Keratinocyte (primary cell): ENCODE measurements at regions not wholly inside any gene's neighbourhood (a gene's known extent, or its start where the extent isn't known, plus 50 kb on each side); places are given as distances from the start of the nearest gene placed in this dataset.

Source experiments
- DNase-seq: peaks from one replicate; pipeline ENCODE4 v3.0.0-alpha.2; 2011; ENCODE audit warnings: low read depth, missing footprints, low spot score
- FAIRE-seq: peaks from 2 replicates; lab custom pipeline; 2011; peaks lifted over from hg19 to GRCh38; lab: Jason Lieb, UNC
- H2AFZ ChIP-seq: 2 replicates; pipeline ENCODE4 v1.6.0; 2012; ENCODE audit warnings: low read length, control low read depth, inconsistent platforms; ENCODE audit not compliant: control insufficient read depth
- H3K27ac ChIP-seq: 2 replicates; pipeline ENCODE4 v1.5.1; 2011; ENCODE audit warnings: low read length; ENCODE audit not compliant: control insufficient read depth, insufficient read depth
- H3K27me3 ChIP-seq: 3 replicates; pipeline ENCODE4 v1.6.0; 2011; ENCODE audit warnings: low read length; ENCODE audit not compliant: control insufficient read depth, insufficient read depth; ENCODE audit errors: extremely low read depth
- H3K36me3 ChIP-seq, 2 experiments: 2 replicates in 1 of 2; 3 replicates in 1 of 2; pipeline ENCODE4 v1.5.1; 2011; ENCODE audit warnings: low read length in 2 of 2, mild to moderate bottlenecking in 1 of 2; ENCODE audit not compliant: control insufficient read depth in 2 of 2, insufficient read depth in 2 of 2; ENCODE audit errors: extremely low read depth in 1 of 2
- H3K4me1 ChIP-seq: 3 replicates; pipeline ENCODE4 v1.5.1; 2011; ENCODE audit warnings: low read length; ENCODE audit not compliant: control insufficient read depth, insufficient read depth; ENCODE audit errors: extremely low read depth
- H3K4me2 ChIP-seq: 3 replicates; pipeline ENCODE4 v1.6.0; 2011; ENCODE audit warnings: low read depth, low read length; ENCODE audit not compliant: control insufficient read depth, insufficient read depth; ENCODE audit errors: extremely low read depth
- H3K4me3 ChIP-seq, 3 experiments: fragments of 200-600 bp in 1 of 3; sonication (generic) in 1 of 3; 2 replicates in 2 of 3; 3 replicates in 1 of 3; pipeline ENCODE4 v1.5.1; 2011 to 2016; ENCODE audit warnings: low read length in 3 of 3, mild to moderate bottlenecking in 3 of 3, control low read depth in 2 of 3, inconsistent platforms in 1 of 3, low read depth in 1 of 3, mixed read lengths in 1 of 3, mixed run types in 1 of 3, moderate library complexity in 1 of 3; ENCODE audit not compliant: control insufficient read depth in 2 of 3, insufficient read depth in 2 of 3; ENCODE audit errors: extremely low read depth in 1 of 3
- H3K79me2 ChIP-seq: 2 replicates; pipeline ENCODE4 v1.6.0; 2012; ENCODE audit warnings: low read length; ENCODE audit not compliant: control insufficient read depth, insufficient read depth
- H3K9ac ChIP-seq: 3 replicates; pipeline ENCODE4 v1.6.0; 2011; ENCODE audit warnings: low read length; ENCODE audit not compliant: control insufficient read depth, insufficient read depth; ENCODE audit errors: extremely low read depth
- H3K9me1 ChIP-seq: 3 replicates; pipeline ENCODE4 v1.6.0; 2011; ENCODE audit warnings: low read length; ENCODE audit not compliant: control insufficient read depth, insufficient read depth; ENCODE audit errors: extremely low read depth
- H3K9me3 ChIP-seq: 2 replicates; pipeline ENCODE4 v1.5.1; 2012; ENCODE audit warnings: low read depth, low read length; ENCODE audit not compliant: control insufficient read depth
- H4K20me1 ChIP-seq: 3 replicates; pipeline ENCODE4 v1.6.0; 2011; ENCODE audit warnings: low read length; ENCODE audit not compliant: control insufficient read depth, insufficient read depth; ENCODE audit errors: extremely low read depth
- CTCF ChIP-seq, 3 experiments: IDR thresholded peaks in 1 of 3; conservative IDR thresholded peaks in 1 of 3; optimal IDR thresholded peaks in 1 of 3; 2 replicates in 2 of 3; 3 replicates in 1 of 3; pipeline versions ENCODE3 to v1.5.1; 2011; ENCODE audit warnings: low read length in 3 of 3, mild to moderate bottlenecking in 3 of 3, moderate library complexity in 2 of 3, control low read depth in 1 of 3, inconsistent platforms in 1 of 3; ENCODE audit not compliant: insufficient read depth in 2 of 3; ENCODE audit errors: extremely low read depth in 1 of 3
- EZH2 ChIP-seq: IDR thresholded peaks from one replicate; pipeline ENCODE4 v1.6.1; 2012; ENCODE audit warnings: inconsistent platforms, mild to moderate bottlenecking, low read length, moderate library complexity
- dilution Hi-C: fragments of 300-500 bp; cut with MboI; formaldehyde crosslinking; loops from one replicate; pipeline ENCODE4 v1.7.0; 2020; ENCODE audit warnings: low sequenced_read_pairs; ENCODE audit not compliant: extremely low pct_ligation_motif_present

GRCh38 chr11:19321351-19321750 is 80.6 kb upstream of the E2F8 start:
- Histone ChIP-seq H3K79me2 (no peaks in the 10 kb centered on the region), H3K9me3 (no peaks in the 10 kb centered on the region), H3K9ac (no peak overlapping the region), H3K36me3 (no peaks in the 10 kb centered on the region), H2AFZ (no peak overlapping the region), H3K27ac (no peak overlapping the region), H3K4me2 (no peak overlapping the region), H3K9me1 (no peaks in the 10 kb centered on the region), H4K20me1 (no peaks in the 10 kb centered on the region), H3K27me3 (peaks cover 12% of the 10 kb centered on the region), H3K4me1 (no peaks in the 10 kb centered on the region), H3K4me3 (no peak overlapping the region)
- dilution Hi-C loops, result no loop called here
- TF ChIP-seq EZH2 (no peak), CTCF (optimal IDR thresholded peaks at IDR 0.05 in 1 of 3, IDR thresholded peaks at IDR 0.05 in 1 of 3, conservative IDR thresholded peaks at IDR 0.05 in 1 of 3; ENCODE audit: extremely low read depth in 1 of 3, insufficient read depth in 2 of 3, low read length in 3 of 3) (no peak)
- FAIRE-seq (no peak), DNase-seq (no peak)

GRCh38 chr11:19320827-19321226 is 80.1 kb upstream of the E2F8 start:
- H3K4me1 ChIP-seq, result no peaks in the 10 kb centered on the region
- H3K79me2 ChIP-seq, result no peaks in the 10 kb centered on the region
- no peaks in the 10 kb centered on the region for H3K9me3 ChIP-seq
- DNase-seq (no peak), FAIRE-seq (no peak)
- H3K9ac ChIP-seq, result no peak overlapping the region
- no peaks in the 10 kb centered on the region for H3K36me3 ChIP-seq
- H3K27ac ChIP-seq, result no peak overlapping the region
- dilution Hi-C loops, result no loop called here
- no peaks in the 10 kb centered on the region for H4K20me1 ChIP-seq
- H3K27me3 ChIP-seq, result peaks cover 12% of the 10 kb centered on the region
- TF ChIP-seq CTCF (optimal IDR thresholded peaks at IDR 0.05 in 1 of 3, IDR thresholded peaks at IDR 0.05 in 1 of 3, conservative IDR thresholded peaks at IDR 0.05 in 1 of 3; ENCODE audit: extremely low read depth in 1 of 3, insufficient read depth in 2 of 3, low read length in 3 of 3) (no peak), EZH2 (no peak)
- H3K4me3 ChIP-seq, result no peak overlapping the region
- H2AFZ ChIP-seq, result no peak overlapping the region
- H3K9me1 ChIP-seq, result no peaks in the 10 kb centered on the region
- H3K4me2 ChIP-seq, result no peak overlapping the region
